T47D (cell line): ENCODE measurements at regions not wholly inside any gene's neighbourhood (a gene's known extent, or its start where the extent isn't known, plus 50 kb on each side); places are given as distances from the start of the nearest gene placed in this dataset.
"Not testable (repeated sequence)": the region's sequence is repeated elsewhere in the genome, so short reads cannot be mapped to it uniquely, and the experiment has no call there.

ENCODE experiments used
- DNase-seq, 2 experiments: peaks; one replicate each; pipeline versions ENCODE4 v3.0.0 to v3.0.0-alpha.2; 2011 to 2012; ENCODE audit warnings: low read depth in 1 of 2, low spot score in 1 of 2
- JUND ChIP-seq: IDR thresholded peaks from 2 replicates; pipeline ENCODE4 v1.6.1; 2012; ENCODE audit warnings: low read depth
- in situ Hi-C: cut with HindIII; loops from 2 replicates; pipeline ENCODE4 v1.10.0; 2016; ENCODE audit warnings: low sequenced_read_pairs, low pct_unique_long_range_greater_than_20kb

DNA sequence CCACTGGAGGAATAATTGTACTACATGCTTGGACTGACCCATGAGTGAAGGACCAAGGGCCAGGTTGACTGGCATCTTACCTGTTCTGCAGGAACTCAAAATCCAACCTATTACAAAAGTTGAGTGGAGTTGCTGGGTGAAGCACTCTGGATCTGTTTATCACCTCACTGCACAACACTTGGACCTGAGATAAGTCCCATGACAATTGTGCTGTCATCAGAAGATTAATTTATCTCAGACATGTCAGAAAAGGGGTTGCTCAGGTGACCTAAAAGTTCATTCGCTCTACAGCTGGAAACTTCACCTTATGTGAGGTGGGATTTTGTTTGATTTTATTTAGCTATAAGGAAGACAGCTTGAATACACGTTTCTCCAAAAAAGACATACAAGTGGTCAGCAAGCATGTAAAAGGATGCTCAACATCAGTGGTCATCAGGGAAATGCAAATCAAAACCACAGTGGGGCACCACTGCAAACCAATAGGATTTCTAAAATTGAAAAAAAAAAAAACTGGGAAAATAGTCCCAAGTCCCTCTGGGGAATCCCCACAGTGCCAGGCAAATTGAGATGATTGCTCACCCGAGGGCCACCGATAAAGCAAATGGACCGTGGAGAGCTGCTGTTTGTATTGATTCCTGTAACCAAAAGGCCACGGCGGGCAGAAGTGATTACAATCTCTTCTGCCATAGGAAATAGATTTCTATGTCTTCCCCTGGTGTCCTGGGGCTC lies 65.8 kb upstream of the SLC35F5 start:
- in situ Hi-C loops: no loop called here
- DNase-seq: no peak
- no peak for TF ChIP-seq JUND

DNA sequence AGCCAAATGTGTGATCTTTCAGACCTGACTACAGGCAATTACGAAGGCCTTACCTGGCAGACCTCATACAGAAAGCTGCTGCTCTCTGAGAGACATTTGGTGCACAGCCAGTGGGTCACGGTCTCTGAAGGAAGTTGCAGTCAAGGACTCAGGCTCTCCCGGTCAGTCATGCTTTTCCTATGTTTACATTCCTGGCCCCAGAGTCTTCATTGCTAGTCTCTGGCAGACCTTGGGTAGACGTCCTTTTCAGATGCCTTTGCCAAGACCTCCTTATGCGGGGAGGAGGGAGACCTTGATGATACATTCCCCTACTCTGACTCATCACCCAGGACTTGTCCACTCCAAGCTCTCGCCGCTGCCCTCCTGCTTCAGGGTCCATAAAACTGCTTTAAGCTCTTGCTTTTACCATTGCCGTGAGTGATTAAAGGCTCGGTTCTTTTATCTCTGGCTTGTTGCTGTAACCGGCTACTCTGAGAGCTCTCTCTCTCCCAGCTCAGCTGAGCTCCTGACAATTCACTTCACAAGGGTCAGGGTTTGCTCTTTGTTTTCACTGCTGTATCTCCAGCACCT lies 62.0 kb upstream of the SLC35F5 start:
- no peak for TF ChIP-seq JUND
- peak in 1 of 2 experiments; percentile 34 for DNase-seq
- in situ Hi-C loops: no loop called here

DNA sequence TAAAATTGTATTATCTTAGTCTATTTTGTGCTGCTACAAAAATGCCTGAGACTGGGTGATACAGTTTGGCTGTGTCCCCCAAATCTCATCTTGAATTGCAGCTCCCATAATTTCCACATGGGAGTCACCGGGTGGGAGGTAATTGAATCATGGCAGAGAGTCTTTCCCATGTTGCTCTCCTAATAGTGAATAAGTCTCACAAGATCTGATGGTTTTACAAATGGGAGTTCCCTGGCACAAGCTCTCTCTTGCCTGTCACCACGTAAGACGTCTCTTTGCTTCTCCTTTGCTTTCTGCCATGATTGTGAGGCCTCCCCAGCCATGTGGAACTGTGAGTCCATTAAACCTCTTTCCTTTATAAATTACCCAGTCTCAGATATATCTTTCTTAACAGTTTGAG lies 57.0 kb upstream of the SLC35F5 start:
- in situ Hi-C loops: not testable (repeated sequence)

DNA sequence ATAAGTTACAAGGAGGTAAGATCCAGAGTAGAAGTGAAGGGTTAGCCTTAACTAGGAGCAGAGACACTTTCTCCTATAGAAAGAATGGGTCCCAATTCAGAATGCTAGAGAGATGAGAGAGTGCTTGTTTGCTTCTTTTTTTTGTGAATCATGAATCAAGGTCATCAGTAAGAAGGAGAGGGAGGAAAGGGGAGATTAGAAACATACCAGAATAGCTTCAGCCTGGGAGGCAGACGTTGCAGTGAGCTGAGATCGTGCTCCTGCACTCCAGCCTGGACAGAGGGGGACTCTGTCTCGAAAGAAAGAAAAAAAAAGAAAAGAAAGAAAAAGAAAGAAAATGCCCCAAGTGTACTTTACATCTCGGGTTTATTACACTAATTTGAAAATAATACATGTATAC lies 55.8 kb upstream of the SLC35F5 start:
- no peak for DNase-seq
- in situ Hi-C loops: no loop called here
- TF ChIP-seq JUND: no peak

More for the DNA sequence above, 57.0 kb upstream of the SLC35F5 start:
- not testable (repeated sequence) for DNase-seq

DNA sequence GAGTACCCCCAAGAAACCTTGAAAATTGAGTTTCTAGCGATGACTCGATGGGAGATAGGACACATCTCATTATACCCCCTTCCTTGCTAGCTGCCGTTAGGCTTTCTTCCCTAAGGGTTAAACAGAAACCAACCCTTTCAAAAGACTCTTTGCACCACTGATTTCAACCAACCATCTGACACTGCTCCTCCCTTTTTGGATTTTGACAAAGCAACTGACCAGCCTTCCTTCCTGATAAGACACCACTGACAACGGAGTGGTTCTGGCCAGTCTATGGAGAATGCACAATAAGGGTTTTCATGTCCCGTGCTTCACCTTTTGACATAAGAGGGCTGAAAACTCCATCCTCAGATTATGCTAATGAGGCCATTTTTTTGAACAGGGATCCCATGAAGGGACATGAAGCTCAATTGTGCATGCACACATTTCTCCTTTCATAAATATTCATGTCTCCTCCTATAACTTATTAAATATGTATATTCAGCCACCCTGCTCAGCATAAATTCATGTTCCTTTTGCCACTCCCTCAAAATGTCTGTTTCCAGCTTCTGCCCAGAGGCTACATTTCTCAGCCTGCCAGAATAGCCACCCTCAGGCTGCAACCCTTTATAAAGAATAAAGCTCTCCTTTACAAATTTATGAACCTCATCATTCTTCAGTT lies 52.8 kb upstream of the SLC35F5 start:
- TF ChIP-seq JUND: no peak
- DNase-seq: no peak
- in situ Hi-C loops: no loop called here

DNA sequence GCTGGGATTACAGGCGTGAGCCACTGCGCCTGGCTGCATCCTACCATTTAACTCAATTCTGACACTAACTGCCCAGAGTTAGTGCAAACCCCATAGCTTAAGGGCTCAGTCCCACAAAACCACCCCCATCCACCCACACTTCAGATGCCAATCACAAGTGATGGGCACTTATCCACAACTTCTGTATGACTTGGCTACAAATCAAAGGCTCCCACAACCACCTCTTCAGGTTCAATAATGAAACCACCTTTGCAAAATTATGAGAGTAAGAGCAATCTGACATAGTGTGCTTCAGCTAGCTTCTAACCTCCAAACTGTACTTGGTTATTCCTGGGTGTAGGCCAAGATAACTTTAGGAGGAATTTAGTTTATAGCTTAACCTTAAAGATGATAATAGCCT lies 51.3 kb upstream of the SLC35F5 start:
- no peak for TF ChIP-seq JUND
- in situ Hi-C loops: no loop called here
- peak in 1 of 2 experiments; percentile 10 for DNase-seq

DNA sequence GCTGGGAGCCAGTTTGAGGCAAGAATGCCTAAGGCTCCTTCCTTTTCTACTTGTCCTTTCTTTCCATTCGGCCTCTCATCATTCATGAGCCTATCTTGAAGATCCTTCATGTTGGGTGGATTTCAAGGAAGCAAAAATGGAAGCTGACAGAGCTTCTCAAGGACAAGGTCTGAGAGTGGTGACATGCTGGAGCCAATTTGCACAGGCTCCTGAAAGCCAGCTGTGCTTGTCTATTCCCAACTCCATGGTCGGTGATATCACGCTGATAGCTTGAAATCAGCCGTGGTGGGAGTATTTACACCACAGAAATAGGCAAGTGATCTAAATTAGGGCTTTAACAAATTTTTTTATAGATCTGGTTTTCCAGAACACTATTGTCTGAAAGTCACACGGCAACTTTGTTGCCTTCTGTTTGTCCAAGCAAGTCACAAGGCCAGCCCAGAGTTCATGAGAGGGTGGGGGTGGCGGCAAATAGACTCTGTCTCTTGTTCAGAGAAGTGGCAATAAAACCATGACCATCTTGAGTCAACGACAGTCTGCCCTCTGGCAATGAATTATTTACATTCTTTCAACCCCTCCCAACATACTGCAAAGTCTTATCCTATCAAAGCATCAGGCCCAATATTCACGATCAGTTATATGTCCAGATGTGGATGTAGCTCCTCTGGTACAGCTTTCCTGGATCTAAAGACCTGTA lies 49.9 kb upstream of the SLC35F5 start:
- in situ Hi-C loops: no loop called here
- TF ChIP-seq JUND: no peak

More for the DNA sequence above, 49.9 kb upstream of the SLC35F5 start:
- peak in 1 of 2 experiments; percentile 59 for DNase-seq
